Activated CD8-positive, alpha-beta memory T cell treated with anti-CD3 and anti-CD28 coated beads for 36 hours (primary cell): ENCODE measurements at regions not wholly inside any gene's neighbourhood (a gene's known extent, or its start where the extent isn't known, plus 50 kb on each side); places are given as distances from the start of the nearest gene placed in this dataset.

ENCODE experiments used
- CTCF ChIA-PET: fragments of 350-600 bp; sonication (Branson Sonifier 250); formaldehyde crosslinking; loops from one replicate; lab custom pipeline; 2021; ENCODE audit warnings: antibody characterized with exemption; lab: Charles Lee
- POLR2A ChIA-PET: fragments of 350-600 bp; sonication (Branson Sonifier 250); formaldehyde crosslinking; loops from one replicate; lab custom pipeline; 2021; ENCODE audit warnings: antibody characterized with exemption; lab: Charles Lee

DNA sequence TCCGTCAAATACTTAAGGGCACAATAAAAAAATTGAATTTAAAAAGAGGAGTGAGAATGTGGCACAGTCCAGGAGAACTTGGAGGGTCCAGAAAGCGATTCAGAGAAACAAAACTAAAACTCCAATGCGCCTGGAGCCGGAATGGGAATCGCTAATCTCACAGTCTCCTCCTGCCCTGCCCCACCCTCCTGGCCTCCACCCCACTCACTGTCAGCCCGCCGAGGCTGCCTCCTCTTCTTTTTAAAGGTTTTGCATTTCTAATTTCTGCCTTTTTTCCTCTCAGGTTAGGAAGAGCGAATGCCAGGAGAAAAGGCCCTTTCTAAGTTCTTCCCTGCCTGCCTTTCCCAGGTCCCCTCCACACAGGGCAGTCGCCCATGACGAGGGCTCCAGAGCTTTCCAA is 135.3 kb downstream of the ZBTB18 start:
- CTCF ChIA-PET, result no interaction called here
- POLR2A ChIA-PET, result no interaction called here

- CTCF ChIA-PET, result no interaction called here
These were observed 136.2 kb downstream of the ZBTB18 start for GRCh38 chr1:244187310-244187709.

DNA sequence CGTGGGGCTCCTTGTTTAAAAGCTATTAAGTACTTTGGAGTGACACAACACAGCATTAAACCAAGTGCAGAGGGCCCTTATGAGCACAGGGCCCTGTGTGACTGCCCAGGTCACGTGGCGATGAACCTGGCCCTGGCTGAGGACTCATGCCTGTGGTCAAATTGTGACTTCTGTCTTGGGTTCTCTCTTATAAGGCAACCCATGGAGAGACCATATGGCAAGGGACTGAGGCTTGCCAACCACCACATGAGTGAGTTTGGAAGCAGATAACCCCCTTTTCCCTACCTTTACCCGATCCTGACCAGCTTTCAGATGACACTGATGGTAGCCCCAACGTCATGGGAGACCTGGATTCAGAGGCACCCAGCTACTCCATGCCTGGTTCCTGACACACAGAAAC is 140.5 kb downstream of the ZBTB18 start:
- ChIA-PET CTCF (no interaction called here), POLR2A (no interaction called here)

More at GRCh38 chr1:244187310-244187709, 136.2 kb downstream of the ZBTB18 start:
- POLR2A ChIA-PET, result no interaction called here

DNA sequence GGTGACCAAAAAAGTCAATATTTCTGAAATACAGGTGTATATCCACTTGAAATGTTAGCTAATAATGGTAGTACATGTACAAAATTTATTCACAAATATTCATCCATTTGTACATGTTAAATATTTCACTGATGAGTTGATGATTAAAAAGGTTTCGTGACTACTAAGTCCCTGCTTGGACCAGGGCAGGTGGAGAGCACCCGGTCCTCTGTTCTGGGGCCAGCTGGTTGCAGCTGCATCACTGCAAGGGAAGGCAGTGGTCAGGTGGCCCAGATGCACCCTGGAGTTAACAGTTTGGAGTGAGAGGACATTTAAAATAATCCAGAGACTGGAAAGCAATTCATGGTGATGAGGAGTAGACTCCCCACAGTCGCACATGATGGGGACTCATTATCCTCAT is 141.2 kb downstream of the ZBTB18 start:
- POLR2A ChIA-PET, result no interaction called here
- CTCF ChIA-PET, result no interaction called here

DNA sequence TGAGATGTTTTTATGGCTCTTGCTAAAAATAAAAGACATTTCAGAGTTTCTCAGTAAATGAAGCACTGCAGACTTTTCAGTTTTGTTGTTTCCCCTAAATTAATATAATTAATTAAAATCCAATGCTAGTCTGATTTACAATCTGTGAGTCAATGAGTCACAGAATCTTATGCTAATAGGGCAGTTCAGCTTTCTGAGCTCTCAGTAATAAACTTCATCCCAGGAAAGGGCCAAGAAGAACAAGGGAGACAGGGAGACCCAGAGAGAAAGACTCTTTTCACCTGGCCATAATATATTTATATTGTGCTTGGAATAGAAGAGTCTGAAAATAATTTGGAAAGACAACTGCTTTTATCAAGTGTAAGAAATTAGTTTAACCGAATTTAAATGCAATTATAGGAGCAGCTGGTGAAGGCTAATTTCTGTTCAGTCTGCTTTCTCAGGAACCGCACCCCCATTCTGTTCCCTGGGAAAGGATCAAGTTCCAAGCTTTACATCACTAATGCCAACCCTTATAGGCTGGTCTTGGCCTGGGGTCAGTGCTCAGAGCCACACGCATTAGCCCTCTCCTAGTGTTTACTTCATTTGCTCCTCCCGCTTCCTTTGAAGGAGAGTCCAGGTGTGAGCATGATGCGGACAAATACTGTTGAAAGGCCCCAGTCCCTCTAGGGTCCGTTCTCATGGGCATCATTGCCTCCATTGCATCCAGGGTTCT is 145.6 kb downstream of the ZBTB18 start:
- POLR2A ChIA-PET, result no interaction called here
- CTCF ChIA-PET, result interaction anchor here (1.0 kb wide), 1 partner anchor 16 kb away, joined by 3 read pairs; no protein-coding TSS in a partner anchor

- CTCF ChIA-PET, result interaction anchor here (1.0 kb wide), 1 partner anchor 15 kb away, joined by 3 read pairs; no protein-coding TSS in a partner anchor
- POLR2A ChIA-PET, result no interaction called here
These were observed 146.8 kb downstream of the ZBTB18 start for GRCh38 chr1:244197851-244198375.

- ChIA-PET POLR2A (no interaction called here), CTCF (no interaction called here)
These were observed 148.8 kb downstream of the ZBTB18 start for GRCh38 chr1:244199902-244200301.

DNA sequence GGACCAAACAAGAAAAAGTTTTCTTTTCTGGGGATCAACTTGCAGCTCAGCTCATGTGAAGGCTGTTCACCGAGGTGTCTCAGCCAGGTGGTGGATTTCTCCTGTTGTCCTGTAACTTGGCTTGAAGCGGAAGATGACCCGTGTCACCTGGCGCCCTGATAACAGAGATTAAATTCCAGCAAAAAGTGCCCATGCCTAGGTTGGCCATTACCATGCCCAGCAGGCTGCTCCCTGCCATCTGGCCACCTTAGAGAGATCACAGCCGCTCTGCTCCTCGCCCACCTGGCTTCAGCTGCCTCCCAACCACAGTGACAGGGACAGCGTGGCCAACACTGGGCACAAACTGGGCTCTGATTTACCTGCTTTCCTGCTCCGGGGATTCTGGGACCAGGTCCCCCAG is 149.5 kb downstream of the ZBTB18 start:
- CTCF ChIA-PET, result no interaction called here
- POLR2A ChIA-PET, result no interaction called here

DNA sequence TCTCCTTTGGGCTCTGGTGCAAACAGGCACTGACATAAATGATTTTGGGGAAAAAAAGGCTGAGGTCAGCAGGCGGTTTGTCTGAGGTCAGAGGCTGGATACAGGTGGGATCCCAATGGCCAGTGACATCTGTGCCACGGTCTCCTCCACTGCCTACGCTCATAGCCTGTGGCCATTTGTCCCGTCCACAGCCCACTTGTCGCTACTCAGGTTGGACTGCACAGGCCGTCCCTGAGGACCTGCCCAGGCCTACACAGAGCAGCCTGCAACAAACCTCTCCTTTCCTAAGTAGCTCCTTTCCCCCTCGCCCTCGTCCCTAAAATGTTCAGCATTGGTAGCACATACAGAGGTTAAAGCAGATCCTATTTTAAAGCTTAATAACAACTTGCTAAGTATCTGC is 150.7 kb downstream of the ZBTB18 start:
- CTCF ChIA-PET, result no interaction called here
- POLR2A ChIA-PET, result no interaction called here

DNA sequence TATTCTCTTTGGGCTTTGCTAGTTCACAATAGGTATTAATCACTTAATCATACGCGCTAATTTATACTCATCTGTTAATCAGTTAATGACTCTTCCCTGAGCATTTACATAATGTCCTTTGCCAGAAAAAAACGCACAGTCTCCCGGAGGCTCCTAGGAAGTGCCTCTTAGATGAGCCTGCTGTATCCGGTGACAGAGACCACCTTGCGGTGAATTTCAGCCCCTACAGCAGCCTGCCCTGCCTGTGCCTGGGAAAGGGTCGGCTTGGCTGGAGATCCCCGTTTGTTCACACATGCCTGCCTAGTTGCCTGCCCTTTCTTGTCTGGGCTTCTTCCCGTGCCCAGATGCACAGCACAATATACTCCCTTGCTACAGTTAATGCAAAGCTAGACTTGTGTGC is 152.9 kb downstream of the ZBTB18 start:
- ChIA-PET POLR2A (no interaction called here), CTCF (no interaction called here)

- CTCF ChIA-PET, result no interaction called here
- POLR2A ChIA-PET, result no interaction called here
These were observed 154.1 kb downstream of the ZBTB18 start for GRCh38 chr1:244205171-244205570.

DNA sequence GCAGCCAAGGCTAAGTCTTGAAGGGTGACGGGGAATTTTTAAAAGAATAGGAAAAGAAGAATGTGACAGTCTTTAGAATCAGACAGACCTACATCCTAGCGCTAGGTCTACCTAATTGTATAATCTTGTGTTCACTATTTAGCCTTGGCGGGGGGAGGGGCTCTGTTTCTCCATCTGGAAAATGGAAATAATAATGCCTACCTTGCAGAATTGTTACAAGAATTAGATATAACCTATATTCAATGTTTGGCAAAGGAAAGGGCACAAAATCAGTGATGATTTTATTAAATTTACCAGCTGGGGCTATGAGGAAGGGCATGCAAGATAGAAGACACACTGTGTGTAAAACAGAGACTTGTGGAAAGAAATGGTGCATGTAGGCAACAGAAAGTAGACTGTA is 154.8 kb downstream of the ZBTB18 start:
- POLR2A ChIA-PET, result no interaction called here
- CTCF ChIA-PET, result no interaction called here

DNA sequence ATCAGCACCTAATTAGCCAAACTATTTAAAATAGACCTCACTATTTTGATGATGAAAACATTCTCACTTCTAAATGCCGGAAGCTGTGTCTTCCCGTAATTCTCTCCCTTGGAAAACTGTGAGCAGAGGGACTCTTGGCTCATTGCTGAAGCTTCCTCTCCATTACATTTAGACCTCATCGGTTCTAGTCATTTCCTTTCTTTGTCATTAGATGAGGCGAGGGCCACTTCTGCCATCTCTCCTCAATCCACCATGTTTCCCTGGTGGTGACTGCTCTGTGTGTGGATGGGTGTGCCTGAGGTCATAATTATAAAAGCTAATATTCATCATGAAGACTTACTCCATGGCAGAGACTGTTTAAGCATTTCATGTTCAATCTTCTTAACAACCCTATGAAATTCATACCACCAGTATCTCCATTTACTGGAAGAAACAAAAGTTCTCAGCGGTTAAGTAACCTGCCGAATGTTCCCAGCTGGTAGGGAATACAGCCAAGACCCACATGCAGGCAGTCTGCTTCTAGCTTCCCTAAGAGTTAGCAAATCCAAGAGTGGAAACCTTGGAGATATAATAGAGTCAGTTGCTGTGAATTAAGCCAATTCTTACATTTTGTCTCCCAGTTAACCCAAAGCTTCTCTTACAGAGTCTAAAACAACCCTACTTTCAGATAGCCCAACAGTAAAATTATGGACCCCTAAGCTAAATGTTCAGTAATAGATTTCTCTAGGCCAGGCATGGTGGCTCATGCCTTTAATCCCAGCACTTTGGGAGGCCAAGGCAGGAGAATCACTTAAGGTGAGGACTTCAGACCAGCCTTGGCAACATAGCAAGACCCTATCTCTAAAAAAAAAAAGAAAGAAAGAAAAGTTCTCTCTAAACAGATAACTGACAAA is 156.2 kb downstream of the ZBTB18 start:
- POLR2A ChIA-PET, result no interaction called here
- CTCF ChIA-PET, result no interaction called here

DNA sequence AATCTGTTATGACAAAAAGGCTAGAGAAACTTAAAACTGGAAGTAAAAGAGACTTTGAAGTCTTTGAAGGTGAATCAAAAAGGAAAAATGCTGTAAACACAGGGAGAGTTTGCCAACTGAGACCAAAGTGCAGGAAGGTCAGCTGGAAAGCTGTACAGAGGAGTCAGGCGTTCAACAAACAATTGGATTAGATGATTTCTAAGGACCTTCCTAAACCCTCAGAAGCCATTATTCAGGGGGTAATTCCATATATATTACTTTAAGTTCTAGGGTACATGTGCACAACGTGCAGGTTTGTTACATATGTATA is 156.8 kb downstream of the ZBTB18 start:
- ChIA-PET CTCF (no interaction called here), POLR2A (no interaction called here)

GRCh38 chr1:244209955-244210354 is 158.9 kb downstream of the ZBTB18 start:
- CTCF ChIA-PET, result no interaction called here
- POLR2A ChIA-PET, result no interaction called here

- POLR2A ChIA-PET, result no interaction called here
- CTCF ChIA-PET, result no interaction called here
These were observed 159.9 kb downstream of the ZBTB18 start for GRCh38 chr1:244210884-244211558.

DNA sequence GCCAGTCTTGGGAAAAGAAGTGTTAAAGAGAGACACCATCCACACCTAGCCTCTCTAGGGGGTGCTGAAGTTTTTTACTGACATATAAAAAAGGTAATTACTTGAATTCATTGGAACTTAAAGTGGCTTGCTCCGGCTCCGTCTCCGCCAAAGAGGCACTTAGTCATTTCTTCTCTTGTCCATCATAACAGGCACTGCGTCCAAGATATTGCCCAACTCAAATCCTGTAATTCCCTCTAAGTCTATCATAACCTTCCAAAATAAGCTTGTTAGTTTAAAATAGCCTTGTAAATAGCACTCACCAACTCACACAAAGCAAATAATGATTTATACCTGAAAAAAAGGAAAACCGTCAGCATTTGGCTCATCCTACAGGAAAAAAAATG is 160.5 kb downstream of the ZBTB18 start:
- CTCF ChIA-PET, result no interaction called here

GRCh38 chr1:244212219-244212618 is 161.1 kb downstream of the ZBTB18 start:
- ChIA-PET POLR2A (no interaction called here), CTCF (interaction anchor here (1.3 kb wide), 1 partner anchor 15 kb away, joined by 3 read pairs; no protein-coding TSS in a partner anchor)

More for the DNA sequence above, 160.5 kb downstream of the ZBTB18 start:
- POLR2A ChIA-PET, result no interaction called here

DNA sequence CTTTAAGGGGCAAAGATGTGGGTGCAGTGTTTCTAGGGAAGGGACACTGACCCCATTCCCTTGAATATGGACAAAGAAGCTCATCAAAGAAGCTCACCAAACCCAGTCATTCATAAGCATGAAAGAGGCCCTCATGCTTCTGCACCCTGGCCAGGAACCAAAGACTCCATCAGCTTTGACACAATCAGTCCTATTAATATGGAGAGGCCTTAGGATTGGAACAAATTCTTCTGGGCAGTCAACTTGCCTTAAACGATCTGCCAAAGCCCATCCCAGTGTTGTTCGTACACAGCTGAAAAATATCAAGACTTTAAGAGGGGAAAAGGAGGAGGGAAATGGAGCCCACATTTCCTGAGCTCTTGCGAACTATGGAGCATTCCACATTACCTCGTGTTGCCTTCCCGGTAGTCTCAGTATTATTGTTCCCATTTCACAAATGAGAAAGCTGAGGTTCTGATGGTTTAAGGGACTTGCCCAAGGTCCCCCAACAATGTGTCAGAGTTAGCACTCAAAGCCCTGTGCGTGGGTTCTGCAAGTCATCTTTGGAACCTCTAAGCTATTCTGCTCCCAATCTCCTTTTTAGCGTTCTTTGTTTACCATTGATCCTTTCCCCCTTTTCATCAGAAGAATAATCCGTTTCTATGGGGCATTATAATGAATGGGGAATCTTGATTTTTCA is 161.9 kb downstream of the ZBTB18 start:
- POLR2A ChIA-PET, result no interaction called here
- CTCF ChIA-PET, result interaction anchor here (1.3 kb wide), 1 partner anchor 15 kb away, joined by 3 read pairs; no protein-coding TSS in a partner anchor
